ENCODE measurements at regions not wholly inside any gene's neighbourhood (a gene's known extent, or its start where the extent isn't known, plus 50 kb on each side); places are given as distances from the start of the nearest gene placed in this dataset.

GRCh38 chr4:108272986-108273385, 104.3 kb upstream of the LEF1 start:
- TF ChIP-seq ZSCAN18 (tag by site-specific recombination; IDR thresholded peaks at IDR 0.05) (no peak), ZNF501 (tag by site-specific recombination; IDR thresholded peaks at IDR 0.05) (no peak), ZBTB10 (tag by site-specific recombination; IDR thresholded peaks at IDR 0.05) (no peak), CTCF (tag by site-specific recombination; IDR thresholded peaks at IDR 0.05) (no peak)
